ENCODE measurements at regions not wholly inside any gene's neighbourhood (a gene's known extent, or its start where the extent isn't known, plus 50 kb on each side); places are given as distances from the start of the nearest gene placed in this dataset.

GRCh38 chr13:103403814-103404213 is 337.6 kb upstream of the SLC10A2 start:
- no peak for TF ChIP-seq EZH2 (IDR thresholded peaks at IDR 0.05; ENCODE audit: low read length, missing control alignments)
- TF ChIP-seq, protein P1, sequence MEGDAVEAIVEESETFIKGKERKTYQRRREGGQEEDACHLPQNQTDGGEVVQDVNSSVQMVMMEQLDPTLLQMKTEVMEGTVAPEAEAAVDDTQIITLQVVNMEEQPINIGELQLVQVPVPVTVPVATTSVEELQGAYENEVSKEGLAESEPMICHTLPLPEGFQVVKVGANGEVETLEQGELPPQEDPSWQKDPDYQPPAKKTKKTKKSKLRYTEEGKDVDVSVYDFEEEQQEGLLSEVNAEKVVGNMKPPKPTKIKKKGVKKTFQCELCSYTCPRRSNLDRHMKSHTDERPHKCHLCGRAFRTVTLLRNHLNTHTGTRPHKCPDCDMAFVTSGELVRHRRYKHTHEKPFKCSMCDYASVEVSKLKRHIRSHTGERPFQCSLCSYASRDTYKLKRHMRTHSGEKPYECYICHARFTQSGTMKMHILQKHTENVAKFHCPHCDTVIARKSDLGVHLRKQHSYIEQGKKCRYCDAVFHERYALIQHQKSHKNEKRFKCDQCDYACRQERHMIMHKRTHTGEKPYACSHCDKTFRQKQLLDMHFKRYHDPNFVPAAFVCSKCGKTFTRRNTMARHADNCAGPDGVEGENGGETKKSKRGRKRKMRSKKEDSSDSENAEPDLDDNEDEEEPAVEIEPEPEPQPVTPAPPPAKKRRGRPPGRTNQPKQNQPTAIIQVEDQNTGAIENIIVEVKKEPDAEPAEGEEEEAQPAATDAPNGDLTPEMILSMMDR (conservative IDR thresholded peaks at IDR 0.05 in 1 of 2, IDR thresholded peaks at IDR 0.05 in 1 of 2; ENCODE audit: low read depth in 1 of 2, low read length in 2 of 2) = no peak
- Histone ChIP-seq H3K9me3 (ENCODE audit: control insufficient read depth, insufficient read depth, low read depth, low read length) (no peaks in the 10 kb centered on the region), H3K4me3 (replicated peaks in 1 of 4; ENCODE audit: control extremely low read depth in 1 of 4, insufficient read depth in 1 of 4, low read depth in 3 of 4, low read length in 4 of 4) (no peak overlapping the region), H3K36me3 (ENCODE audit: control insufficient read depth, insufficient read depth, low read length) (no peaks in the 10 kb centered on the region), H4K20me1 (ENCODE audit: control insufficient read depth, extremely low read depth, insufficient read depth, low read length) (no peaks in the 10 kb centered on the region), H3K4me1 (ENCODE audit: control insufficient read depth, extremely low read depth, insufficient read depth, low read length) (no peaks in the 10 kb centered on the region), H3K4me2 (ENCODE audit: extremely low read depth, insufficient read depth, low read length) (no peak overlapping the region), H3K27me3 (ENCODE audit: control insufficient read depth, insufficient read depth, low read length) (no peaks in the 10 kb centered on the region), H2AFZ (ENCODE audit: low read length) (no peak overlapping the region), H3K9ac (ENCODE audit: insufficient read depth, low read length) (no peak overlapping the region), H3K79me2 (ENCODE audit: control insufficient read depth, insufficient read depth, low read length) (no peaks in the 10 kb centered on the region), H3K27ac (ENCODE audit: insufficient read depth, low read length) (no peak overlapping the region)
- no peak for DNase-seq (ENCODE audit: low read depth in 2 of 2)

- Histone ChIP-seq H3K9me3 (ENCODE audit: control insufficient read depth, insufficient read depth, low read depth, low read length) (no peaks in the 10 kb centered on the region), H3K27ac (ENCODE audit: insufficient read depth, low read length) (no peak overlapping the region), H3K79me2 (ENCODE audit: control insufficient read depth, insufficient read depth, low read length) (no peaks in the 10 kb centered on the region), H2AFZ (ENCODE audit: low read length) (no peak overlapping the region), H3K4me1 (ENCODE audit: control insufficient read depth, extremely low read depth, insufficient read depth, low read length) (no peaks in the 10 kb centered on the region), H3K4me3 (replicated peaks in 1 of 4; ENCODE audit: control extremely low read depth in 1 of 4, insufficient read depth in 1 of 4, low read depth in 3 of 4, low read length in 4 of 4) (no peak overlapping the region), H3K4me2 (ENCODE audit: extremely low read depth, insufficient read depth, low read length) (no peak overlapping the region), H4K20me1 (ENCODE audit: control insufficient read depth, extremely low read depth, insufficient read depth, low read length) (no peaks in the 10 kb centered on the region), H3K9ac (ENCODE audit: insufficient read depth, low read length) (no peak overlapping the region), H3K36me3 (ENCODE audit: control insufficient read depth, insufficient read depth, low read length) (no peaks in the 10 kb centered on the region), H3K27me3 (ENCODE audit: control insufficient read depth, insufficient read depth, low read length) (no peaks in the 10 kb centered on the region)
- TF ChIP-seq, protein P1 (conservative IDR thresholded peaks at IDR 0.05 in 1 of 2, IDR thresholded peaks at IDR 0.05 in 1 of 2; ENCODE audit: low read depth in 1 of 2, low read length in 2 of 2) = no peak
- no peak for TF ChIP-seq EZH2 (IDR thresholded peaks at IDR 0.05; ENCODE audit: low read length, missing control alignments)
- DNase-seq (ENCODE audit: low read depth in 2 of 2) = no peak
Measured at GRCh38 chr13:103403148-103403740, 337.0 kb upstream of the SLC10A2 start.

- Histone ChIP-seq H2AFZ (ENCODE audit: low read length) (no peak overlapping the region), H3K9me3 (ENCODE audit: control insufficient read depth, insufficient read depth, low read depth, low read length) (no peaks in the 10 kb centered on the region), H3K9ac (ENCODE audit: insufficient read depth, low read length) (no peak overlapping the region), H3K36me3 (ENCODE audit: control insufficient read depth, insufficient read depth, low read length) (no peaks in the 10 kb centered on the region), H3K4me1 (ENCODE audit: control insufficient read depth, extremely low read depth, insufficient read depth, low read length) (no peaks in the 10 kb centered on the region), H4K20me1 (ENCODE audit: control insufficient read depth, extremely low read depth, insufficient read depth, low read length) (no peaks in the 10 kb centered on the region), H3K27me3 (ENCODE audit: control insufficient read depth, insufficient read depth, low read length) (no peaks in the 10 kb centered on the region), H3K79me2 (ENCODE audit: control insufficient read depth, insufficient read depth, low read length) (no peaks in the 10 kb centered on the region), H3K27ac (ENCODE audit: insufficient read depth, low read length) (no peak overlapping the region), H3K4me3 (replicated peaks in 1 of 4; ENCODE audit: control extremely low read depth in 1 of 4, insufficient read depth in 1 of 4, low read depth in 3 of 4, low read length in 4 of 4) (no peak overlapping the region), H3K4me2 (ENCODE audit: extremely low read depth, insufficient read depth, low read length) (no peak overlapping the region)
- no peak for DNase-seq (ENCODE audit: low read depth in 2 of 2)
- TF ChIP-seq EZH2 (IDR thresholded peaks at IDR 0.05; ENCODE audit: low read length, missing control alignments) = no peak
- TF ChIP-seq, protein P1 (conservative IDR thresholded peaks at IDR 0.05 in 1 of 2, IDR thresholded peaks at IDR 0.05 in 1 of 2; ENCODE audit: low read depth in 1 of 2, low read length in 2 of 2) = no peak
Measured at GRCh38 chr13:103395139-103395538, 328.9 kb upstream of the SLC10A2 start.
